Left colon (tissue), 2 donors: ENCODE measurements at regions not wholly inside any gene's neighbourhood (a gene's known extent, or its start where the extent isn't known, plus 50 kb on each side); places are given as distances from the start of the nearest gene placed in this dataset.
"Not testable (repeated sequence)": the region's sequence is repeated elsewhere in the genome, so short reads cannot be mapped to it uniquely, and the experiment has no call there.

Experiments
- ATAC-seq: fragments of 200-7000 bp; cut with Tn5 transposase; one replicate; pipeline ENCODE4 v1.9.1; 2020; ENCODE audit warnings: mild to moderate bottlenecking, moderate library complexity
- DNase-seq, 2 donors: peaks; one replicate each; pipeline ENCODE4 v3.0.0-alpha.2; 2020
- intact Hi-C, 2 donors: fragments of 100-400 bp; cut with DNase I in 1 of 2; cut with micrococcal nuclease in 1 of 2; formaldehyde crosslinking; loops; one replicate each; pipeline versions ENCODE4 v1.11.2 to v1.14.0; 2022; cut with DNase I, micrococcal nuclease
- donor health status: DM: no; HTN: no; CAD: no.
- donor health status: DM: yes; HTN: yes; CAD: no.

GRCh38 chr2:241951920-241952319, 82.4 kb downstream of the RTP5 start:
- intact Hi-C loops: no loop called here
- DNase-seq (no peak), ATAC-seq (no peak)

- ATAC-seq (no peak), DNase-seq (no peak)
Observed at GRCh38 chr2:241952816-241953215, 83.3 kb downstream of the RTP5 start.

GRCh38 chr2:241953324-241953928, 83.9 kb downstream of the RTP5 start:
- ATAC-seq (no peak), DNase-seq (no peak)
- intact Hi-C loops: no loop called here

More at GRCh38 chr2:241952816-241953215, 83.3 kb downstream of the RTP5 start:
- intact Hi-C loops: no loop called here

GRCh38 chr2:241956521-241957110, 87.1 kb downstream of the RTP5 start:
- intact Hi-C loops: no loop called here
- DNase-seq (no peak), ATAC-seq (no peak)

- no peak for ATAC-seq
Observed at GRCh38 chr2:241957276-241957675, 87.7 kb downstream of the RTP5 start.

GRCh38 chr2:241958818-241959545, 89.5 kb downstream of the RTP5 start:
- DNase-seq (no peak), ATAC-seq (no peak)

More at GRCh38 chr2:241957276-241957675, 87.7 kb downstream of the RTP5 start:
- intact Hi-C loops: no loop called here
- no peak for DNase-seq

GRCh38 chr2:241959751-241960269, 90.3 kb downstream of the RTP5 start:
- DNase-seq (no peak), ATAC-seq (no peak)
- intact Hi-C loops: no loop called here

More at GRCh38 chr2:241958818-241959545, 89.5 kb downstream of the RTP5 start:
- intact Hi-C loops: no loop called here

GRCh38 chr2:241961454-241961853, 91.9 kb downstream of the RTP5 start:
- intact Hi-C loops: no loop called here
- DNase-seq: no peak
- ATAC-seq: no peak

GRCh38 chr2:241964133-241964532, 94.6 kb downstream of the RTP5 start:
- intact Hi-C loops: no loop called here
- no peak for ATAC-seq
- DNase-seq: no peak

- intact Hi-C loops: no loop called here
- ATAC-seq (peak; percentile 18), DNase-seq (peak; percentile 39 to 42)
Observed at GRCh38 chr2:241965931-241966412, 96.4 kb downstream of the RTP5 start.

GRCh38 chr2:241966647-241967466, 97.3 kb downstream of the RTP5 start:
- ATAC-seq (no peak), DNase-seq (no peak)
- intact Hi-C loops: no loop called here

GRCh38 chr2:241967467-241968144, 98.1 kb downstream of the RTP5 start:
- intact Hi-C loops: no loop called here
- ATAC-seq (no peak), DNase-seq (no peak)

GRCh38 chr2:241968417-241968816, 98.9 kb downstream of the RTP5 start:
- no peak for DNase-seq
- intact Hi-C loops: no loop called here
- no peak for ATAC-seq

- intact Hi-C loops, DNase-seq, ATAC-seq: not testable (repeated sequence)
Observed at GRCh38 chr2:241969182-241969581, 99.7 kb downstream of the RTP5 start.

- intact Hi-C loops: no loop called here
- ATAC-seq (no peak), DNase-seq (no peak)
Observed at GRCh38 chr2:241970716-241971115, 101.2 kb downstream of the RTP5 start.

GRCh38 chr2:241974096-241974495, 104.6 kb downstream of the RTP5 start:
- intact Hi-C loops: no loop called here
- no peak for ATAC-seq
- no peak for DNase-seq

- no peak for ATAC-seq
- DNase-seq: no peak
- intact Hi-C loops: no loop called here
Observed at GRCh38 chr2:241974851-241975592, 105.5 kb downstream of the RTP5 start.
